ENCODE measurements at regions not wholly inside any gene's neighbourhood (a gene's known extent, or its start where the extent isn't known, plus 50 kb on each side); places are given as distances from the start of the nearest gene placed in this dataset.
A peak's percentile ranks its signal among the peaks of the same experiment; 100 is the strongest.

GRCh38 chr2:206867006-206867405 is 72.3 kb upstream of the CPO start:
- Histone ChIP-seq H3K4me1 (ENCODE audit: control insufficient read depth, insufficient read depth, low read length) (no peaks in the 10 kb centered on the region), H3K4me3 (ENCODE audit: low read length) (no peak overlapping the region), H3K27me3 (ENCODE audit: control insufficient read depth, insufficient read depth, low read length) (no peaks in the 10 kb centered on the region), H3K36me3 (ENCODE audit: control insufficient read depth, insufficient read depth, low read length) (no peaks in the 10 kb centered on the region), H3K9me3 (ENCODE audit: control insufficient read depth, insufficient read depth, low read length) (no peaks in the 10 kb centered on the region), H3K27ac (ENCODE audit: low read length) (no peak overlapping the region)
- no peak for ATAC-seq
- peaks cover 0 to 8% of the 10 kb centered on the region in 2 donors for H3K27me3 Mint-ChIP-seq (ENCODE audit: low read depth in 2 of 2)
- no peak overlapping the region for H3K4me3 Mint-ChIP-seq
- no peak for TF ChIP-seq CTCF (IDR thresholded peaks at IDR 0.05)
- intact Hi-C loops (cut with micrococcal nuclease), result no loop called here
- H3K4me1 Mint-ChIP-seq, result no peaks in the 10 kb centered on the region
- DNase-seq, result no peak
- 82% methylated on average over 3 of the region's 3 CpGs for WGBS (ENCODE audit: insufficient coverage)
- H3K9me3 Mint-ChIP-seq, result no peaks in the 10 kb centered on the region
- H3K27ac Mint-ChIP-seq, result no peak overlapping the region
- H3K36me3 Mint-ChIP-seq, result no peaks in the 10 kb centered on the region

GRCh38 chr2:206869824-206870495 is 69.4 kb upstream of the CPO start:
- 66% methylated on average over 3 of the region's 3 CpGs for WGBS (ENCODE audit: insufficient coverage)
- peaks cover 0 to under 1% of the 10 kb centered on the region in 2 donors for H3K9me3 Mint-ChIP-seq
- H3K27me3 Mint-ChIP-seq (ENCODE audit: low read depth in 2 of 2), result peaks cover 1 to 12% of the 10 kb centered on the region in 2 donors
- DNase-seq, result no peak
- Histone ChIP-seq H3K36me3 (ENCODE audit: control insufficient read depth, insufficient read depth, low read length) (no peaks in the 10 kb centered on the region), H3K9me3 (ENCODE audit: control insufficient read depth, insufficient read depth, low read length) (no peaks in the 10 kb centered on the region), H3K4me1 (ENCODE audit: control insufficient read depth, insufficient read depth, low read length) (no peaks in the 10 kb centered on the region), H3K27ac (ENCODE audit: low read length) (no peak overlapping the region), H3K27me3 (ENCODE audit: control insufficient read depth, insufficient read depth, low read length) (no peaks in the 10 kb centered on the region), H3K4me3 (ENCODE audit: low read length) (no peak overlapping the region)
- TF ChIP-seq CTCF (IDR thresholded peaks at IDR 0.05), result no peak
- intact Hi-C loops (cut with micrococcal nuclease), result no loop called here
- no peaks in the 10 kb centered on the region for H3K4me1 Mint-ChIP-seq
- no peak overlapping the region for H3K27ac Mint-ChIP-seq
- no peak for ATAC-seq
- H3K36me3 Mint-ChIP-seq, result no peaks in the 10 kb centered on the region
- H3K4me3 Mint-ChIP-seq, result no peak overlapping the region

GRCh38 chr2:206873423-206873822 is 65.9 kb upstream of the CPO start:
- DNase-seq (peak in 1 of 2 donors; percentile 18), ATAC-seq (no peak)
- H3K36me3 Mint-ChIP-seq, result no peaks in the 10 kb centered on the region
- Histone ChIP-seq H3K4me1 (ENCODE audit: control insufficient read depth, insufficient read depth, low read length) (no peaks in the 10 kb centered on the region), H3K27me3 (ENCODE audit: control insufficient read depth, insufficient read depth, low read length) (no peaks in the 10 kb centered on the region), H3K36me3 (ENCODE audit: control insufficient read depth, insufficient read depth, low read length) (no peaks in the 10 kb centered on the region), H3K4me3 (ENCODE audit: low read length) (no peak overlapping the region), H3K9me3 (ENCODE audit: control insufficient read depth, insufficient read depth, low read length) (no peaks in the 10 kb centered on the region), H3K27ac (ENCODE audit: low read length) (no peak overlapping the region)
- intact Hi-C loops (cut with micrococcal nuclease), result no loop called here
- H3K4me3 Mint-ChIP-seq, result no peak overlapping the region
- H3K27me3 Mint-ChIP-seq (ENCODE audit: low read depth in 2 of 2), result peaks cover 2 to 12% of the 10 kb centered on the region in 2 donors
- no peaks in the 10 kb centered on the region for H3K4me1 Mint-ChIP-seq
- H3K9me3 Mint-ChIP-seq, result peaks cover 0 to 2% of the 10 kb centered on the region in 2 donors
- no CpG with 5 or more reads among the region's 2 CpGs for WGBS (ENCODE audit: insufficient coverage)
- TF ChIP-seq CTCF (IDR thresholded peaks at IDR 0.05), result no peak
- no peak overlapping the region for H3K27ac Mint-ChIP-seq

GRCh38 chr2:206875701-206876100 is 63.6 kb upstream of the CPO start:
- TF ChIP-seq CTCF (IDR thresholded peaks at IDR 0.05), result no peak
- no peaks in the 10 kb centered on the region for H3K36me3 Mint-ChIP-seq
- intact Hi-C loops (cut with micrococcal nuclease), result no loop called here
- no peak for DNase-seq
- 57% methylated on average over 1 of the region's 2 CpGs for WGBS (ENCODE audit: insufficient coverage)
- Histone ChIP-seq H3K9me3 (ENCODE audit: control insufficient read depth, insufficient read depth, low read length) (no peaks in the 10 kb centered on the region), H3K27me3 (ENCODE audit: control insufficient read depth, insufficient read depth, low read length) (no peaks in the 10 kb centered on the region), H3K36me3 (ENCODE audit: control insufficient read depth, insufficient read depth, low read length) (no peaks in the 10 kb centered on the region), H3K4me1 (ENCODE audit: control insufficient read depth, insufficient read depth, low read length) (no peaks in the 10 kb centered on the region), H3K4me3 (ENCODE audit: low read length) (no peak overlapping the region), H3K27ac (ENCODE audit: low read length) (no peak overlapping the region)
- H3K9me3 Mint-ChIP-seq, result peaks cover 0 to 2% of the 10 kb centered on the region in 2 donors
- no peak overlapping the region for H3K27ac Mint-ChIP-seq
- H3K4me1 Mint-ChIP-seq, result no peaks in the 10 kb centered on the region
- no peak for ATAC-seq
- no peak overlapping the region for H3K4me3 Mint-ChIP-seq
- H3K27me3 Mint-ChIP-seq (ENCODE audit: low read depth in 2 of 2), result peaks cover 4 to 12% of the 10 kb centered on the region in 2 donors

Data from natural killer cell (primary cell).